GM10266 (cell line): ENCODE measurements at regions not wholly inside any gene's neighbourhood (a gene's known extent, or its start where the extent isn't known, plus 50 kb on each side); places are given as distances from the start of the nearest gene placed in this dataset.
"Not testable (repeated sequence)": the region's sequence is repeated elsewhere in the genome, so short reads cannot be mapped to it uniquely, and the experiment has no call there.

Experiments used
- DNase-seq: peaks from one replicate; pipeline ENCODE4 v3.0.0; 2012; ENCODE audit errors: extremely low spot score
- TF ChIP-seq, protein P1 (sequence below): IDR thresholded peaks from 2 replicates; pipeline ENCODE4 v1.5.1; 2012; ENCODE audit warnings: mild to moderate bottlenecking, low read depth; ENCODE audit not compliant: control insufficient read depth, insufficient read depth; ENCODE audit errors: missing control alignments

DNA sequence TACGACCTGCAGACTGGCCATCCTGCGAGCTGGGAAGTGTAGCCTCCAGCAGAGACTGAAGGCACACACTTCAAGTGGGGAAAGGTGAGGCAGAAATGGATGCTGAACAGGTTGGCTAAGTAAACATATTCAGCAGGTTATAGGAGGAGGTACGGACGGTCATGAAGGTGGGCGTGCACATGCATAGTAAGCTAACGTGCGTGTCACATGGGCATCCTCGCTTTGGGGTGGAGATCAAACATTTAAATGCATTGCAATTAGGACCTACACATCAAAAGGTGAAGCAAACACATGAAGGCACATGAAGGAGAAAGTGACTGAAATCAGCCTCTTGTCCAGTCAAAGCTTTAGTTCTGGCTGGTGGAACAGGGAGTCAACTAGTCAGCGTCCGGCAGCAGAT lies 305.6 kb upstream of the EXOC2 start:
- TF ChIP-seq, protein P1, sequence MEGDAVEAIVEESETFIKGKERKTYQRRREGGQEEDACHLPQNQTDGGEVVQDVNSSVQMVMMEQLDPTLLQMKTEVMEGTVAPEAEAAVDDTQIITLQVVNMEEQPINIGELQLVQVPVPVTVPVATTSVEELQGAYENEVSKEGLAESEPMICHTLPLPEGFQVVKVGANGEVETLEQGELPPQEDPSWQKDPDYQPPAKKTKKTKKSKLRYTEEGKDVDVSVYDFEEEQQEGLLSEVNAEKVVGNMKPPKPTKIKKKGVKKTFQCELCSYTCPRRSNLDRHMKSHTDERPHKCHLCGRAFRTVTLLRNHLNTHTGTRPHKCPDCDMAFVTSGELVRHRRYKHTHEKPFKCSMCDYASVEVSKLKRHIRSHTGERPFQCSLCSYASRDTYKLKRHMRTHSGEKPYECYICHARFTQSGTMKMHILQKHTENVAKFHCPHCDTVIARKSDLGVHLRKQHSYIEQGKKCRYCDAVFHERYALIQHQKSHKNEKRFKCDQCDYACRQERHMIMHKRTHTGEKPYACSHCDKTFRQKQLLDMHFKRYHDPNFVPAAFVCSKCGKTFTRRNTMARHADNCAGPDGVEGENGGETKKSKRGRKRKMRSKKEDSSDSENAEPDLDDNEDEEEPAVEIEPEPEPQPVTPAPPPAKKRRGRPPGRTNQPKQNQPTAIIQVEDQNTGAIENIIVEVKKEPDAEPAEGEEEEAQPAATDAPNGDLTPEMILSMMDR, result no peak
- no peak for DNase-seq

DNA sequence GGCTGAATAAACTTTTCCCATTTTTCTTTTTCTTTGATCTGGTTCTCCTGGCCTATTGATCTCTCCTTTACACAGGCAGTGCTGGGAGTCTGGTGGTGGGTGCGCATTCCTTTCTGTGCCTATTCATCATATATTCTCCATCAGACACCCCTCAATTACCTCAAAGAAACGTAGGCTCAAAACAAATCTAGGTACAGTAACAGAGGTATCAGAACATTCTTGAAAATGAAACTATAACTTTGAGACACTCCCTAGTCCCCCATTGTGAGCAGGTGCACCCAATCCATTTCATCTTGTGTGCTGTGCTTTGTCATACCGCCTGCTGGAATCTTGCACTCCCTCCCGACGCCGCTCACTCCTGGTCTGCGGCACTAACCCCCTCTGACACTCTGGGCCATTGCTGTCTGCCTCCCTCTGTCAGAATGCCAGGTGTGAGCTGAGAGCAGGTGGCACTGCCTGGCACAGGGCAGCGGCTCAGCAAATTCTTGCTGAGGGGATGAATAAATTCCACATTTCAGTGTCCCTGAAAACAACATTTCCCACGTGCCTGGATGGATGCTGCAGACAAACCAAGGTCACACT lies 303.4 kb upstream of the EXOC2 start:
- TF ChIP-seq, protein P1, result no peak
- no peak for DNase-seq

- TF ChIP-seq, protein P1, result no peak
- DNase-seq, result no peak
These were observed 298.3 kb upstream of the EXOC2 start for GRCh38 chr6:991192-991591.

- no peak for DNase-seq
- TF ChIP-seq, protein P1, result no peak
These were observed 291.1 kb upstream of the EXOC2 start for GRCh38 chr6:984031-984430.

GRCh38 chr6:978937-979685 lies 286.2 kb upstream of the EXOC2 start:
- TF ChIP-seq, protein P1, result no peak
- no peak for DNase-seq

DNA sequence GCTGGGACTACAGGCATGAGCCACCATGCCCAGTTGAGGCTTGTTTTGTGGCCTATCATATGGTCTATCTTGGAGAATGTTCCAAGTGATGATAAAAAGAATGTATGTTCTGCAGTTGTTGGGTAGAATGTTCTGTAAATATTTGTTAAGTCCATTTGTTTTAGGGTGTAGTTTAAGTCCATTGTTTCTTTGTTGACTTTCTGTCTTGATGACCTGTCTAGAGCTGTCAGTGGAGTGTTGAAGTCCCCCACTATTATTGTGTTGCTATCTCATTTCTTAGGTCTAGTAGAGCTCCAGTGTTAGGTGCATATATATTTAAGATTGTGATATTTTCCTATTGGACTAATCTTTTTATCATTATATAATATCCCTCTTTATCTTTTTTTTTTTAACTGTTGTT lies 284.3 kb upstream of the EXOC2 start:
- DNase-seq, result not testable (repeated sequence)

GRCh38 chr6:971981-972640 lies 279.2 kb upstream of the EXOC2 start:
- DNase-seq, result no peak
- TF ChIP-seq, protein P1, result no peak
